SIG-M5 (cell line): ENCODE measurements at regions not wholly inside any gene's neighbourhood (a gene's known extent, or its start where the extent isn't known, plus 50 kb on each side); places are given as distances from the start of the nearest gene placed in this dataset.

Experiments used
- DNase-seq: peaks from one replicate; lab custom pipeline; 2025; lab: John Stamatoyannopoulos, UW

- DNase-seq: no peak
These were observed 128.2 kb upstream of the DLX2 start for GRCh38 chr2:172230889-172231401.

GRCh38 chr2:172231508-172231907 is 128.8 kb upstream of the DLX2 start:
- DNase-seq: no peak

- no peak for DNase-seq
These were observed 130.2 kb upstream of the DLX2 start for GRCh38 chr2:172232708-172233396.

DNA sequence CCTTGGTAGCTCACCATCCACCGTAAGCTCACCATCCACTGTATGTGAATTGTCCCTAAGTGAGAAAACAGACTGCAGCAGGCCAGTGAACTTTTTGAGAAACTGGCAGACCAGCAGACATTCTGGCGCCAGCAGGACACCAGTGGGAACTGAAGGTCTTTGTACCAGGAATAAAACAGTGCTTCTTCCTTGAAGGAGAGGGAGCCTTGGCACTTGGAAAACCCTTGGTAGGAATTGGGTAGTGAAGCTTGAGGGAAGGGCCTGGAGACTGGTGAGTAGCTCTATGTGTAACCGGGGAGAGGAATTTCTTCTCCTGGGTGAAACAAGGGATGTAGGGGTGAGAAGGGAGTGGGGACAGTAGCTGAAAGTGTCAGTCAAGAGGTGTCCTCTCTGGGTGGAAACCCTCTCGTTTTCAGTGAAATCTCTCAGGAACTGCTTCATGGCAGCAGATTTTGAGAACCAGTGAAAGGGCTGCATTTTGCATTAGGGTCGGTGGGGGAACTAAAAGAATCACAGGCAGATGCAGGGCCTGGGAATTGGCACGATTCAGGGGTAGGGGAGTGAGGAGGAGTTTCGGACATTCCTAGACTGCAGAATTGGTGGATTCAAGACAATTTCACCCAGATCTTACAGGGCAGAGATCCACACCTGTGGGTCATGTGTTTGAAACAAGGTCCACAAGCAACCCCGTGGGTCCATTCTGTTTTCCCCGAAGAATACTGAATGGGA is 131.5 kb upstream of the DLX2 start:
- DNase-seq: no peak

DNA sequence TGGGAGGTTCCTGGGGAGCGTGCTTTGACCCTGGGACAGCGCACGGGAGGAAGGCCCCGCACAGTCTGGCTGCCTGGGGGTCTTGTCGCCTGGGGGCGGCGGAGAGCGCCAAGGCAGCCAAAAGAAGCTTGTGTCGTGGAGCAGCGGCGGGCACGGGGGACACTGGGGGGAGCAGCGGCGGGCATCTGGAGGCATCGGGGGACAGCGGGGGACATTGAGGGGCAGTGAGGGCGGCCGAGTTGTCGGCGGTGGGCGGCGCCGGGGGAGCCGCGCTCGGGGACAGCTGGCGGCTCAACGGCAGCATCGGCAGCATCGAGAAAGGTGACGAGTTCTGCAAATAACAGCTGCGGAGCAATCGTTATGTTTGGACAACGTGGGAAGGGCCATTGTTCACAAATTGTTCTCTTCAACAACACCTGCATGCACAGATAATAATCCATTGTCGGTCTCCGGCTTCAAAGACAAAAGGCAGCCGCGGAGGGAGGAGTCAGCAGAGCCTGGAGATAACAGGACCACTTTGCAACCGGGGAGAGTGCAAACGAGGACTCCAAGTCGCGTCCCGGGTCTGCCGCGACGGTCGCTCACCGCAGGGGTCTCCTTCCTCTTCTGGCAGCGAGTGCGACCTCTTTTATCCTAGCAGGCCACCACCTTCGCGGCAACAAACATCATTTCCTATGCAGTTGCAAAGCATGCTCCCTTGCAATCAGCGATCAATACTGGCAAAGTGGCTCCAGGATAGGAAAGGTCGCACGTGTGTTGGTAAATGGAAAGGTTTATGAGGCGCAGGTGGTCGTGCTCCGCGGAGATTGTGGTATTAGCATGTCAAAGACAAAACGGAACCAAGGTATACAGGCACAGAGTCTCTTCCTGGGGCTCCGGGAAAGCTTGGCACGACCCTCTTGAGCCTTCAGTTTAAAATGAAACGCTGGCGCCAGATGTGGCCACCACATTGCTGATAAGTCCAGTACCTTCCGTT is 132.3 kb upstream of the DLX2 start:
- DNase-seq: no peak

DNA sequence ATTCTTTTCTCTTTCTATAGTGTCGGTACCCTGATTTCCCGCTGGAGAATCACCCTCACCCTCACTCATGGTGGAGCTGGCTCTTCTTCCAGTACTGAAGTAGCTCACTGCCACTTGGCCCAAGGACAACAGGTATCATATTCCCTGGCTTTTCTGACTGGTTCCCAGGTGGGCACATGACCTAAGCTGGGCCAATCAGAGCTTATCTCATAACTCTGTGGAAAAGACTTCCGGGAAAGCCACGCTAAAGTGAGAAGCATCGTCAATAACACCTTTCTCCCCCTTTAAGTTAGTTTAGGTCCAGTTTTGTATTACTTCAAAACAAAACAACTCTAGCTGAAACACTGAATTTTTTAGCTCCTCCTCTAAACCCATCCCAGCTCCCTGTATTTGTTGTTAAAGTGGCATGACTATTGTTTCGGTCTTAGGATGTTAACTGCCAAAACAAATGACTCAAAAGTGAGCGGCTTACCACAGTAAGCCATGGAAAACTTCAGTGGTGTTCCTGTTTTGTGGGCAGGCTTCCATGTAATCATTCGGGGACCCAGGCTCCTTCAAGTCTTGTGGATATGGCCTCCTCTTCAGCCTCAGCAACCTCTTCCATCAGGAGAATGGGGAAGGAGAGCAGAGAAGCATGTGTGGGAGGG is 137.4 kb upstream of the DLX2 start:
- DNase-seq: no peak

GRCh38 chr2:172241222-172241621 is 138.5 kb upstream of the DLX2 start:
- DNase-seq: no peak

DNA sequence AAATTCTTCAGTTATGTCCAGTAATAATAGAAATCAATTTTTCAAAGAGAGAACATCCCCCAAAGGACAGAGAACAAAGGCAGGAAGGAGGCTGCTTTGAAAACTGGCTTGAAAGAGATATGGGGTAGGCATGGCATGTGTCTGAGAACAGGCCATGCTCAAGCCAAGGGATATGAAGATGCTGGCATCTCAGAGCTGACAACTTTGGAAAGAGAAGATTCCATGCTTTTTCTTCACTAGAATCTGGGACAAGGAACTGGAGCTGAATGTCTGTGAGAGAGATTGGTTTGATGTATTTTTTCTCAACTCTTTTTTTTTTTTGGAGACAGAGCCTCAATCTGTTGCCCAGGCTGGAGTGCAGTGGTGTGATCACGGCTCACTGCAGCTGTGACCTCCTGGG is 139.8 kb upstream of the DLX2 start:
- DNase-seq: no peak

GRCh38 chr2:172242961-172243360 is 140.3 kb upstream of the DLX2 start:
- DNase-seq: no peak

- DNase-seq: no peak
These were observed 141.9 kb upstream of the DLX2 start for GRCh38 chr2:172244419-172245130.

DNA sequence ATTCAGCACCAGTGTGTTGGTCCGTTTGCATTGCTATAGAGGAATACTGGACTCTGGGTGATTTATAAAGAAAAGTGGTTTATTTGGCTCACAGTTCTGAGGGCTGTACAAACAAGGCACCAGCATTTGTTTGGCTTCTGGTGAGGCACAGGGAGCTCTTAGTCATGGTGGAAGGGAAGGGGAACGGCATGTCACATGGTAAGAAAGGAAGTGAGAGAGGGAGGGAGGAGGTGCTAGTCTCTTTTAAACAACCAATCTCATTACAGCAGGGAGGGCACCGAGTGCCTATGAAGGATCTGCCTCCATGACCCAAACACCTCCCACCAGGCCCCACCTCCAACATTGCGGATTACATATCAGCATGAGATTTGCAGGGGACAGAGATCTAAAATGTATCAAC is 143.9 kb upstream of the DLX2 start:
- no peak for DNase-seq

DNA sequence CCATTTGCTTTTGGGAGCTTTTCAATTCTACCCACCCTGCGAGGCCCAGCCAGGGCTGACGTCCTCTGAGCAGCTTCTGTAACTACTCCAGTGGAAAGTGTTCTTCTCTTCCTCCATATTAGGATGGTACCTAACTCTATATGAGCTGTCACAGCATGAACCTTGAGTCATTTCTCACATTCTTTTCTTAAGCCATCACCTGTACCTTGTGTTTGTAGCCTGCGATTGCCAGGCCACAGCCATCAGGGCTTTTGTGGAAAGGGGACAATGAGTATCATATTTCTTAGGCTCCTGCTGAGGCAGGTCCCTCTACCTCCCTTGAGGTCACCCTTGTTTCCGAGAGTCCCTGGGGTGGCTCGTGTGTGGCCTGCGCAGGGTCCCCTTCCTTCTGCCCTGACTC is 144.5 kb upstream of the DLX2 start:
- DNase-seq: no peak

DNA sequence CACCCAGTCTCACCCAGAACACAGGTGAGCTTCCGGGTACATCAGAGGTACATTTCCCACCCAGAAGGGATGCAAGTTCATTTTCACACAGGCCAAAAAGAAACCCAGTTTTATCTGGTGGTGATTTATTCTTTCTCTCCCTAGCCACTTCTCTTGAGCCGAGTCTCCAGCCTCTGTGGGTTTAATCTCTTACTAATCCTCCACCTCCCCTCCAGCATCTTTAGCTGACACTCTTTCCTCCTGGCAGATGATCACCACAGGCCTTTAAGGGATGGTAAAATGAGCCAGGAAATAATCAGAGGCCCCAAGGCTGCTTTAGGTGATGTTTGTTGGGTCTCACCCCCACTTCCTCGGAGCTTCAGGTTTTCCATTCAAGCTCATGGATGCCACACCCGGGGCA is 145.7 kb upstream of the DLX2 start:
- no peak for DNase-seq

DNA sequence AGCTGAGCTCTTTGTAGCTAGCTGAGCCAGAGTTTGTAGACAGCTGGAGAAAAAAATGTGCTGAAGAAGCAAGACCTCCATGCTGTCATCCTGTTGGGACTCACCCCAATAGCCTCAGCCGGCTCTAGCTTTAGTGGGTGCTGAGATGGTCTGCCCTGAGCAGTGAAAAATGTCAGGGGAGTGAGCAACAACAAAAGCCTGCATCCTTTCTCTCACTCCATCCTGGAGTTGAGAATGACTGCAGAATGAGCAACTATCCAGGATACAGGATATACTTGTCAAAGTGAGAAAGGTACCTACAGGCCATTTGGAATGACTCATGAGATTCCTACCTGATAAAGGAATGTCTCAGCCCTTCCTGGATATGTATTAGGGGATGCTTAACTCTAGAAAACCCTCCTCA is 146.1 kb upstream of the DLX2 start:
- DNase-seq: no peak

DNA sequence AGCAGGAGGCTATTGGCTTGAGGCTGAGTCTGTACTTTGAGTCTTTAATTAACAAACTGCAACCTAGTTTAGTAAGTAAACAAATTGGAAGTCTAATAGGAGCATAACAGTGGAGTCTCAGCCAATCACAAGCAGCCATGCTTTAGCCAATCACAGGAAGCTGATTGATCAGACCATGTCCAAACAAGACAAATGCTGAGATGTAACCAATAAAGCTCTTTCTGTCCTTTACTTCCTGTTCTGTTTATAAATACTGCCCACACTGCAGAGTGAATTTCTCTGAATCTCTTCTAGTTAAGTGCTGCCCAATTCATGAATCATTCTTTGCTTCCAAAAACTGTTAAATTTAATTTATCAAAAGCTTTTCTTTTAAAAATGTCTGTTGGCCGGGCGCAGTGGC is 146.6 kb upstream of the DLX2 start:
- DNase-seq: no peak

DNA sequence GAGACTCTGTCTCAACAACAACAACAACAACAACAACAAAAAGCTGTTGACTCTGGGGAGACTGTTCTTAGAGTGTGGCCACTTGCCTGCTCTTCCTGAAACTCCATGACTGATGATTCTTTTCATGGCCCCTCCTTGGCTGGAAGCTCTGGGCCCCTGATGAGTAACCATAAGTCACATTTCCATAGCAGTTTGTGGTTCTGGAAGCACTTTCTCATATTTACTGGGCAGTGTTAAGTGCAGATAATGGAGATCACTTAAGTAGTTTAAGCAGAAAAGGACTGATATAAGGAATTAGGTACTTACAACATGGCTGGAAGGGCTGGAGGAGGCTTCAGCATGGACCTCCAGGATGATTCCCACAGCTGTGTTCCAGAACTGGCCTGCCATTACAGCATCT is 147.3 kb upstream of the DLX2 start:
- DNase-seq: no peak

- no peak for DNase-seq
These were observed 148.5 kb upstream of the DLX2 start for GRCh38 chr2:172251231-172251630.

DNA sequence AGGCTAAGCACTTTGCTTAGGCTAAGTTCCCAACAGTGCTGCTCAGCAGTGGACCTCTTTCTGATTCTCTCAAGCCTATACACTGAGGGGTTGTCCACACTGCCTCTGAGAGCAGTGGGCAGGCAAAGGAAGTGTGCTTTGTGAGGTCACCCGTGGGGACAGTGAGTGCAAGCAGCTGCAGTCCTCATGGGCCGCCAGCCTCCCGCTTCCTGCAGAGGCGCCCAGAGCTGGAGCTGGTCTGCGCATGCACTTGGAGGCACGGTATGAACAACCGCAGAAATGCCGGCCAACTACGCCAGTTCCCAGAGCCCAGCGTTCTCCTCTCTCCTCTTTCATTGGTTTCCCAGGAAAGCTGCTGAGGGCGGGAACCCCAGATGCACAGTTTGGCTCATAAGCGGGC is 149.5 kb upstream of the DLX2 start:
- no peak for DNase-seq

DNA sequence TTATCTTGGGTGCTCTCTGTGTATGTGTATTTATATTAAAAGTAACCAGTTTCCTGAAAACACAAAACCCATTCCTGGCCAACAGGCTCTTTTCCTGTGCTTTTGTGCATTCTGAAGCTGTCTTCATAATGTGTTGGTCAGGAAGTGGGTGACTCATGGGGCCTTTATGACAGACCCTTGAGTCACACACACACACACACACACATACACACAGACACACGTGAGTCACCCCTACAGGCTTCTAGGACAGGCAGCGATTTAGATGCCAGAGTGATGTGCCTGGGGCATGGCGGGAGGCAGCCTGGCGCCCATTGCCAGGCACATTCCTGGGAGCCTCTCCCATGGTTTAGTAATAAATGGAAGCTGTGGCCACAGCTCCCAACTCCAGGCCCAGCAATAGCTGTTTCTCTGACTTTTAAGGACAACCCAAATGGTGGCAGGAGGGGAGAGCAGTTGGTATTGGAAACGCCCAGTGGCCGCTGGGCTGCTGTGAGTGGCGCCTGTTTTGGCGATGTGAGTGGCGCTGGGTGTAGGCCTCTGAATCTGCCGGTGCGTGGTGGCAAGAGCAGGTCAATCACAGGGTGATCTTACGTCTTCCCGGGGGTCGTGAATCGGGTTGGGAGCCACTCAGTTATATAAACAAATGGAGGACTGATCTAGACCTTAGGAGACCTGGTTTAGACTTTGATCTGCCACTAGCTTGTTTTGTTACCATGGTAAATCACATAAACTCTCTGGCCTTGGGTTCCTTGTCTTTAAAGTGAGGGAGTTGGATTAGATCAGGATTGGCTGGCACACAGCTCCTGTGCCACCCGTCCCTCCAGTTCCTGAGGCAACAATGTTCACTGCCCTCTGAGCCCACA is 150.7 kb upstream of the DLX2 start:
- DNase-seq: peak; percentile 15

DNA sequence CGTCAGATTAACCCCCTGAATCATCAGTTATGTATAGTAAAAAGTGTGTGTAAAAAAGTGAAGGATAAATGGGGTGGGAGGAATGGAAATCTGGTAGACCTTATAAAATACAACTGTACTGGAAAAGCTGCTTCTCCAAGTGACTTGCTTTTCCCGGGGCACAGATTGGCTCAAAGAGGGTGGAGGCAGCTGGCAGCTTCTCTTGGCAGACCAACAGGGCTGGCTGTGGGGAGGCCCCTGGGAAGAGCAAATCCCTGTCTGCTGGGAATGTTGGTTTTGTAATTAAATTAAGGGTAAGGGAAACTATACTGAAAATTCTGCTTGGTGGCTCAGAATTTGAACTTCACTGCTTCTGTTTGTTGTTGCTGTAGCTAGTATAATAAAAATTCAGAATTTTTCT is 154.2 kb upstream of the DLX2 start:
- no peak for DNase-seq
